A673 (cell line): ENCODE measurements at regions not wholly inside any gene's neighbourhood (a gene's known extent, or its start where the extent isn't known, plus 50 kb on each side); places are given as distances from the start of the nearest gene placed in this dataset.

Source experiments
- BruUV-seq: library from RNA; stranded (reverse); fragments of 400-500 nt; replicated peaks from 2 replicates; lab custom pipeline; 2021; lab: Mats Ljungman, UMichigan
- CTCF ChIA-PET: fragments of 300-600 bp; sonication (Branson Sonifier 250); formaldehyde crosslinking; loops from one replicate; lab custom pipeline; 2022; ENCODE audit warnings: antibody characterized with exemption; lab: Charles Lee
- POLR2A ChIA-PET: fragments of 300-600 bp; sonication (Branson Sonifier 250); formaldehyde crosslinking; loops from one replicate; lab custom pipeline; 2022; ENCODE audit warnings: antibody characterized with exemption; ENCODE audit not compliant: low non-redundant PET; lab: Charles Lee
- DNase-seq: peaks from one replicate; pipeline ENCODE4 v3.0.0-alpha.2; 2015; ENCODE audit warnings: low spot score
- H3K27ac ChIP-seq: fragments of 200-600 bp; sonication (generic); 2 replicates; pipeline ENCODE4 v1.5.1; 2016; ENCODE audit warnings: mixed run types, low read depth, mild to moderate bottlenecking, mixed read lengths, antibody characterized with exemption, low read length; ENCODE audit not compliant: poor library complexity, severe bottlenecking
- H3K27me3 ChIP-seq: fragments of 200-600 bp; sonication (generic); replicated peaks from 2 replicates; pipeline ENCODE4 v1.6.1; 2017; ENCODE audit warnings: mixed run types, low read depth, mild to moderate bottlenecking, mixed read lengths, antibody characterized with exemption, low read length; ENCODE audit not compliant: insufficient read depth, poor library complexity
- H3K36me3 ChIP-seq: fragments of 200-600 bp; sonication (generic); 2 replicates; pipeline ENCODE4 v1.6.1; 2016; ENCODE audit warnings: mixed run types, mild to moderate bottlenecking, mixed read lengths, antibody characterized with exemption, low read length; ENCODE audit not compliant: insufficient read depth, poor library complexity, severe bottlenecking
- H3K4me1 ChIP-seq: fragments of 200-600 bp; sonication (generic); 2 replicates; pipeline ENCODE4 v1.6.1; 2017; ENCODE audit warnings: mixed run types, mild to moderate bottlenecking, mixed read lengths, antibody characterized with exemption, low read length; ENCODE audit not compliant: insufficient read depth, poor library complexity, severe bottlenecking
- H3K4me3 ChIP-seq: fragments of 200-600 bp; sonication (generic); 2 replicates; pipeline ENCODE4 v1.5.1; 2016; ENCODE audit warnings: low read depth, mixed run types, mild to moderate bottlenecking, mixed read lengths, low read length; ENCODE audit not compliant: poor library complexity, severe bottlenecking
- H3K9me3 ChIP-seq: fragments of 200-600 bp; sonication (generic); 2 replicates; pipeline ENCODE4 v1.6.1; 2016; ENCODE audit warnings: mixed run types, low read depth, mild to moderate bottlenecking, mixed read lengths, antibody characterized with exemption, low read length; ENCODE audit not compliant: poor library complexity, severe bottlenecking
- CTCF ChIP-seq: fragments of 300-800, 200-600 bp; sonication (generic); conservative IDR thresholded peaks from 2 replicates; pipeline ENCODE4 v1.5.1; 2017; ENCODE audit warnings: low read depth, mild to moderate bottlenecking, antibody characterized with exemption, low read length, moderate library complexity, mixed read lengths
- EZH2 ChIP-seq: fragments of 200-600 bp; sonication (generic); IDR thresholded peaks from 2 replicates; pipeline ENCODE4 v1.6.1; 2017; ENCODE audit warnings: borderline replicate concordance, low read depth, mild to moderate bottlenecking, mixed read lengths, antibody characterized with exemption, low read length; ENCODE audit not compliant: poor library complexity, severe bottlenecking
- intact Hi-C: fragments of 100-400 bp; cut with micrococcal nuclease; formaldehyde crosslinking; loops from one replicate; pipeline ENCODE4 v1.10.0; 2022; ENCODE audit not compliant: unreplicated experiment

- BruUV-seq, result no TSS peak
- Histone ChIP-seq H3K27ac (no peak overlapping the region), H3K4me1 (no peaks in the 10 kb centered on the region), H3K36me3 (no peaks in the 10 kb centered on the region), H3K9me3 (no peaks in the 10 kb centered on the region), H3K4me3 (no peak overlapping the region), H3K27me3 (no peaks in the 10 kb centered on the region)
- ChIA-PET POLR2A (no interaction called here), CTCF (no interaction called here)
- DNase-seq, result no peak
- TF ChIP-seq CTCF (no peak), EZH2 (no peak)
- intact Hi-C loops, result loop anchor here (5.0 kb wide), 1 partner anchor 632 kb away; no protein-coding TSS in a partner anchor
These were observed 163.7 kb downstream of the SH3BP4 start for GRCh38 chr2:235115521-235115920.

DNA sequence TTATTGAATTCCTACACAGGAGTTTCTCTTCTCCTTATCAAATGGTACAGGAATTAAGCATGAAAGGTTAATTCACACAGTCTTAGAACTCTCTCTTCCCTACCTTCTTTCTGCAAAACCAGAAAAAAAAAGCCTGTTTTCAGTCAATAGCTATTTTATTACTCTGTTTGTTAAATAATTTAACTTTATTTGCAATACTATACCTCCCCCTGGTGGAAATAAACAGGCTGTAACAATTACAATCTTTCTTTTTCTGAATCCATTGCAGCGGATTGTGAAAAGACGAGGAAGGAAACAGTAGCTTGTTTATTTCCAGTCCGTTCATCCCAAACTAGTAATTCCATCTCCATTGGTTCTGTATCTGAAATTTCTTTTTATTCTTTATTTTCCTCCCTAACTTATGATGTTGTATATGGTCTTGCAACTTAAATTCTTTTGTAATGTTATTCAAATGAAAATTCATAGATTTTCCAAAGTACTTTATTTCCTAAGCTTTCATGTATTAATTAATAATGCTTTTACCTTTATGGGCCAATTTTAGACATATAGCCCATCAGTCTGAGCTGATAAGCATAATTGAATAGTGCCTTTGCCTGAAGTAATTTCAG lies 165.2 kb downstream of the SH3BP4 start:
- no peaks in the 10 kb centered on the region for H3K36me3 ChIP-seq
- no peaks in the 10 kb centered on the region for H3K9me3 ChIP-seq
- intact Hi-C loops, result loop anchor here (2.0 to 5.0 kb wide), 4 partner anchors 478 to 982 kb away; no protein-coding TSS in a partner anchor
- ChIA-PET CTCF (interaction anchor here (0.6 to 1.4 kb wide), 11 partner anchors 10 to 1140 kb away, joined by 3 to 10 read pairs (median 5); partner anchors contain the start of gene ARL4C), POLR2A (no interaction called here)
- DNase-seq, result peak; percentile 79
- BruUV-seq, result no TSS peak
- H3K4me1 ChIP-seq, result no peaks in the 10 kb centered on the region
- no peak for TF ChIP-seq EZH2
- TF ChIP-seq CTCF, result peak; percentile 74
- no peak overlapping the region for H3K27ac ChIP-seq
- no peak overlapping the region for H3K4me3 ChIP-seq
- H3K27me3 ChIP-seq, result no peaks in the 10 kb centered on the region

DNA sequence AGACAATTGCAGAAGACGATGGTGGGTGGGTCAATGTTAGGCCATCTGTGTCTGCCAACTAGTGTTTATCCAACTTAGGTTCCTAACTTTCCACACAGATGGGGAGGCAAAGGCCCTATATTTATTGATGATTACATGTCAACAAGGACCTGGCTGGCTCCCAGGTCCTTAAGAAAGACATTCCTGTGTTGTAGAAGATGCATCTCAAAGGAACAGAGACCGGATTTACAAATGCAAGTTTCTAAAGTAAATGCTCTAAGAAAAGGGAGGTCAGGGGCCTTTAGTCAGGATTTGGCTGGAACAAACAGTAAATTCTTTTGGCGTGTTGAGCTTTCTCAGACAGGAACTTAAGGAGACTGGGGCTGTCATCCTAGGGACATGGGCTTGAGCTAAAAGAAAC lies 175.0 kb downstream of the SH3BP4 start:
- Histone ChIP-seq H3K9me3 (no peaks in the 10 kb centered on the region), H3K27me3 (no peaks in the 10 kb centered on the region), H3K27ac (no peak overlapping the region), H3K4me3 (no peak overlapping the region), H3K4me1 (peaks cover 2% of the 10 kb centered on the region), H3K36me3 (no peaks in the 10 kb centered on the region)
- ChIA-PET CTCF (no interaction called here), POLR2A (no interaction called here)
- no TSS peak for BruUV-seq
- intact Hi-C loops, result no loop called here
- no peak for DNase-seq
- TF ChIP-seq EZH2, result no peak
- TF ChIP-seq CTCF, result no peak
